NCI-H146 treated with DMSO at 0.1 percent for 48 hours (cell line): ENCODE measurements at regions not wholly inside any gene's neighbourhood (a gene's known extent, or its start where the extent isn't known, plus 50 kb on each side); places are given as distances from the start of the nearest gene placed in this dataset.

ENCODE experiments used
- DNase-seq: peaks from one replicate; lab custom pipeline; 2025; ENCODE audit not compliant: unreplicated experiment; lab: John Stamatoyannopoulos, UW

- no peak for DNase-seq
These were observed 631.8 kb upstream of the NOX3 start for GRCh38 chr6:156087487-156087886.

GRCh38 chr6:156082012-156082411, 626.4 kb upstream of the NOX3 start:
- DNase-seq = no peak

GRCh38 chr6:156080371-156080770, 624.7 kb upstream of the NOX3 start:
- no peak for DNase-seq

DNA sequence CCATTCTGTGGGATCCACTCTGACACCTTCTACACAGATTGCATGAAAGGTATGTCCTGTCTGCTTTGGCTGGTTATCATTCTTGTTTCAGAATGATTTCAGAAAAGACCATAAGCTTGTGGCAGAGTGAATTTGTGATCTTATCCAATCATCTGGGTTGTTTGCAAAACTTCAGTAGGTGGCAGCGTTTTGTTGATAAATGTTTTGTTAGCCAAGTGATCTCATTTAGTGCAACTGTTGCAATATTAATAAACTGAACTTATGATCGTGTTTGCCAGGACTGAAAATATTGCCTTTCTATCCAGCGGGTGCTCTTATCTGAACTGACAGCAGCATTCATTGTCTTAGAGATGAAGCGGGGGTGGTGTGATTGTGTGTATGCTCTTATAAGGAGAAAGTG, 613.2 kb upstream of the NOX3 start:
- peak; percentile 27 for DNase-seq

GRCh38 chr6:156065849-156066248, 610.2 kb upstream of the NOX3 start:
- no peak for DNase-seq

DNA sequence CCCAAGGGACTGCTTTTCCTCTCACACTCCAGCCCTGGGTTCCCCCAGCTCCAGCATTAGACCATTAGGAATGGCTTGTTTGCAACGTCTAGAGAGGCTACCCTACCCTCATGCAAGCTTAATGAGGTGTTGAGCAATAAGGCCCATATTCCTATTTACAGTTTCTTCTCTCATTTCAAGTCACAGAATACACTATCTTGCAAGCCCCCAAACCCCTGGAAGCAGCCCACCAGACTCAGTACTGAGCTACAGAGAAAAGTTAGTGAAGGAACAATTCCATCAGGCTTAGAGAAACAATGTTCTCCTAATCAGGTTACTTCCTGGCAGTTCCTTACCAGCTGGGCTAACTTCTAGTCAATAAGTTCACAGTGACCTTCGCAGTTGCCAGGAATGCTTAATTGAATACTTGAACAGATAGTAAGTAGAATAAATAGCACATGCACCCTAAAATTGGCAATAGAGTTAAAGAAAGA, 606.5 kb upstream of the NOX3 start:
- no peak for DNase-seq

- no peak for DNase-seq
These were observed 605.8 kb upstream of the NOX3 start for GRCh38 chr6:156061465-156061864.

DNA sequence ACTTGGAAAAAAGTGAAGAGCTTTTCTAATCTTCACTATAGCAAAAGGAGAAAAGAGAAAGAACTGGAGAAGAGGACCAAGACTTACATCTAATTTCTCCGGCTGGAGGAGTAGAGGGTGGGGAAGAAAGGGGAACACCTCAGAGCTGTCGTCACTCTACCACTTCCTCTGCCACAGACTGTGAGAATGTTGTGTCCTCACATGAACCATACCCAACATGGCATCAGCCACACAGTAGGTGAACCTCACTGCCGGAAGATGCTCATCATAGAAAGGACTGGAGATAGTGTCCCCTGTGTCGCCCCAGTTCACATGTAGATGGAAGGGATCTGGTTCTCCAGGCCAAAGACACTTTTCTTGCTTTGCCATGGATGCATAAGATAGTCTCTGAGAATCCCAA, 604.4 kb upstream of the NOX3 start:
- DNase-seq = no peak

DNA sequence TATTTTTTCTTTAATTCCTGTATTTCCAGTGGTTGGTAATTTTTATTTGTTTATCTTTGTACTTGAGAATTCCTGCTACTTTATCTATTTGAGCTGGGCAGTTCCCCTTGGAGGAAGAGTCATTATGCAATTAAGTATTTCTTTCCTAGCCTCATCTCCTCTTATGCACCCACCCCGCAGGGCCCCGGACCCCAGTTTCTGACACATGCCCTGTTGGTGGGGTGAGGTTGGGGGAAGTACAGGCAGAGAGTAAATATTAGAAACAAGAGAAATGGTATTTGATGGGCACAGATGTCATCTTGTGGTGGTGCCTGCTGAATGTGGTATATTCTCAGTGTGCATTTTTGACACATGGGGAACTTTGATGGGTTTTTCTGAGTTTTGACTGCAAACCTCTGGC, 602.7 kb upstream of the NOX3 start:
- DNase-seq = no peak

GRCh38 chr6:156057869-156058268, 602.2 kb upstream of the NOX3 start:
- no peak for DNase-seq

DNA sequence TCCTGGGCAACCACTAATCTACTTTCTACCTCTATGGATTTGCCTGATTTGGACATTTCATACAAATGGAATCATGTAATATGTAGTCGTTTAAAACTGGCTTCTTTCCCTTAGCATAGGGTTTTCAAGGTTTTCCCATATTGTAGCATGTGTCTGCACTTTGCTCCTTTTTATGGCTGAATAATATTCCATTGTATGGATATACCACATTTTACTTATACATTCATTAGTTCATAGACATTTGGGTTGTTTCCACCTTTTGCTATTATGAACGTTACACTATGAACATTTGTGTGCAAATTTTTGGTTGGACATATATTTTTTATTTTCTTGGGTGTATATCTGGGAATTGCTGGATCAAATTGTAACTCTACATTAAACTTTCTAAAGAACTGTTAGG, 600.4 kb upstream of the NOX3 start:
- DNase-seq = no peak

DNA sequence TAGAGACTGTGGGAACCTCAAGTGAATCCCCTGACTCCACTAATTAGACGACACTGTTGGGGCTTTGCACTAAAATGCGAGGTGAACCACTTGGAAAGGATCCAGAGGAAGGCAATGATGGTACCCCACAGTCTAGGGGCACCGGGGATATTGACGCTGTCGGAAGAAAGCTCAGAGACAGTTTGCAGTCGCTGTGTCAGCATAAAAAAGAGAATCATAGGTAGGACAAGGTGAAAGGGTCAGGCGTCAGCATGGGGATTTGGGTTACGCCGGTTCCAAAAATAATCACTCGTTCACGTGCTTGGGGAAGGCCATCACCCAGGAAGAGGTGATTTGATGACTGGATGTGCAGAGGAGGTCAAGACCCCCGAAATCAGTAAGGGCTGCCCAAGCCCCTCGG, 598.0 kb upstream of the NOX3 start:
- DNase-seq = no peak

DNA sequence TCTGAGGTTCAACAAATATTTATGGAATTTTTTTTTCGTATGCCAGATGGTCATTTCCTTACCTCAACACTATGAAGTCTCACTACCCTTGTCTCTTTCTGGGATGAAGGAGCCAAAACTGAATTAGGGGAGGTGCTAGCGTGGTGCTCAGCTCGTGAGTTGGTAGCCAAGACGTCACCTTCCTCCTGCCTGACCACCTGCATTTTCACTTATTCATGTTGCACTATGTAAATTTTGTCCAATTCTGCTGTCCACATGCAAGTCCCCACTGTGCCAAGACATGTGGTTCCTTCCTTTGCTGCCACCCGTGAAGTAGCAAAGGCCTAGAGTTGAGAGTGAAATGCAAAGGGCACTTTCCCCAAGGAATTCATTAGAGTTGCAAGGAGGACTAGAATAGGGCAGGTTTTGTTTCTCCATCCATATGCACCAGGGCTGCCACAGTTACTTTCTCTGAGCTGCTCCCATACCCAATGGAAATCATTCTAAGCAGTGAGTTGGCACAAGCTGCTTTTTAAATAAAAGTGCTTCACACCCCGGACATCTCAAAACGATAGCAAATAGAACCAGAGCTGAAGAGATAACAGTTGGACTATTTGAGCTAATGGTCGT, 591.3 kb upstream of the NOX3 start:
- no peak for DNase-seq

DNA sequence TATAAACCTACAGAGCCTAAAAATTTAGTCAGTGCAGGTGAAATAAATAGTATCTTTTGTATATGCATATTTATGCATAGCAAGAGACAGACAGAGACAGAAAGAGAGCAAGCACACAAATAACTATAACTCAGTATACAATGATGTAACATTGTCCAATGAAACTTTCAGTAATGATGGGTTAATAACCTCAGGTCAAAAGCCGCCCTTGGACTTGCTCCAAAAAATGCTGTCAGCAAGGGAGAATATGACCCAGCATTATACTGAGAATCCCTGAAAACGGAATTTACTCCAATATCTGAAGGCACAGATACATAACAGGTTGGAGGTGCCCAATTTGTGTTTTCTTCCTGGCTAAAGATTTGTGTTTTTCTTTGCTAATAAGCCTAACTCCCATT, 590.6 kb upstream of the NOX3 start:
- DNase-seq = no peak

- no peak for DNase-seq
These were observed 590.0 kb upstream of the NOX3 start for GRCh38 chr6:156045401-156046267.

GRCh38 chr6:156033598-156033997, 578.0 kb upstream of the NOX3 start:
- DNase-seq = no peak

DNA sequence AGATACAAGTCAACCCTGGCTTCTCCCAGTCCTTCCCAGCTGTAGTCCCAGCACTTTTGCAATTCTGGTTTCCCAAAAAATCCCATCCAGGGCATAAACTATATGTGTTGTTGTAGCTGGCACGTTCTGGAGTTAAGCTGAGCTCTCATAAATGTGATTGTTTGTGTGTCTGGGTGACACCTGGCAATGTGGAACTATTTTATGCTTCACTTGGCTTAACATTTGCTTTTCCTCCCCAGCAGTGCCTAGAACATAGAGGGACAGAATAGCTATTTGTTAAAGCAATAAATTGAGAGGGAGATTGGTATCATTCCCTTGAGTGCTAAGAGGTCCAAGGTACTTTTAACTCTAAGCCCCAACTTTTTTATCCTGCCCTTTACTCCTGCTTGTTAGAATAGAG, 575.9 kb upstream of the NOX3 start:
- no peak for DNase-seq

DNA sequence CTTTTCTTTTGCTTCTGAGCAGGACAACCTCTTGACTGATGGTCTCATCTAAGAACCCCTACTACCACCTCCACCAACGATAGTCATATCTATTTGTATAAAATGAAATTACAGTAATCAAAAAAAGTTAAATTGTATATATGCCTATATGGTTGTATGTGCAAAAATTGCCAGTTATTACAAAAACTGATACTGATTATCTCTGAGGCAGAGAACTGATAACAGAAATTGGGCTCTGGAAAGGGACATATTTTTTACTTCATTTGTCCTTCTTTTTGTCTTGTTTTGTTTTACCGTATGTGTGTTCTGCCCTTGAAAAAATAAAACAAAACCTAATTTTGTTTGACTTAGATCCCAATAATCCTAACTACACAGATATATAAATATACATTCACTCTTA, 574.4 kb upstream of the NOX3 start:
- no peak for DNase-seq

GRCh38 chr6:156029286-156029985, 573.8 kb upstream of the NOX3 start:
- DNase-seq = no peak

- DNase-seq = peak; percentile 98
These were observed 572.9 kb upstream of the NOX3 start for GRCh38 chr6:156028335-156029131.

- no peak for DNase-seq
These were observed 571.6 kb upstream of the NOX3 start for GRCh38 chr6:156027248-156027626.
